ENCODE measurements at regions not wholly inside any gene's neighbourhood (a gene's known extent, or its start where the extent isn't known, plus 50 kb on each side); places are given as distances from the start of the nearest gene placed in this dataset.
"Not testable (repeated sequence)": the region's sequence is repeated elsewhere in the genome, so short reads cannot be mapped to it uniquely, and the experiment has no call there.

DNA sequence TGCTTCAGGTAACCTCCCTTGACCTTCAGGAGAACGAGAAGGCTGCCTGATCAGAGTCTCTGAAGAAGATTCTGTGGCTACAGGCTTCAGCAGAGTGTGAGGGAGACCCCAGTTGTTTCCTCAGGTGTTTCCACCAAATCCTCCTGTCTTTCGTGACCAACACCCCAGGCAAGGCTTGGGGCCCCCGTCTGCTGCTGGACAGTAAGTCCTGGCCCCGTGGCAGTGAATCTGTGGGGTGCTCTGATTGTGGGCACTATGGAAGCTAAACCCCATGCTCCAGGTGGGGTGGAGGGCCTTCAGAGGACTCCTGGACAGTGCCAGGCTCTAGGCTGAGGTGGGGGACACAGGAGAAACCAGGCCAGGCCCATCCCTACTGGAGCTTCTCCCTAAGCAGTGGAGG is 3083.7 kb downstream of the RPIA start:
- H3K9me3 ChIP-seq (ENCODE audit: control insufficient read depth, insufficient read depth, low read depth, low read length); ATAC-seq; H3K36me3 ChIP-seq (ENCODE audit: control insufficient read depth, insufficient read depth, low read length); H3K27me3 ChIP-seq (ENCODE audit: control insufficient read depth, insufficient read depth, low read length); POLR2A ChIA-PET; H3K4me3 ChIP-seq (ENCODE audit: low read depth in 2 of 2, low read length in 2 of 2); in situ Hi-C loops (cut with HindIII; ENCODE audit: low pct_unique_long_range_greater_than_20kb, low sequenced_read_pairs); CTCF ChIA-PET; DNase-seq (ENCODE audit: low read depth, low spot score); H3K27ac ChIP-seq (ENCODE audit: low read length); H3K4me1 ChIP-seq (ENCODE audit: control insufficient read depth, insufficient read depth, low read length); BruUV-seq (replicated peaks); intact Hi-C loops (cut with micrococcal nuclease; ENCODE audit: unreplicated experiment): not testable (repeated sequence)

DNA sequence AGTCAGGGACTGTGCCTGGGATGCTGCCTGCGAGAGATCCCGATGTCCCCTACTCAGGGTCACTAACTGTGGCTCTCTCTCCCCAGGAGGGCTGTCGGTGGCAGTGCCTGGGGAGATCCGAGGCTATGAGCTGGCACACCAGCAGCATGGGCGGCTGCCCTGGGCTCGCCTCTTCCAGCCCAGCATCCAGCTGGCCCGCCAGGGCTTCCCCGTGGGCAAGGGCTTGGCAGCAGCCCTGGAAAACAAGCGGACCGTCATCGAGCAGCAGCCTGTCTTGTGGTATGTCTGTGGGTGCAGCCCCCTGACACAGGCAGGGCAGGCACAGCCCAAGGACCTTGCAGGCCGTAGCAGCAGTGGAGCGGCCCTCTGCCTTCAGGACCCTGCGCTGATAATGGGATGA is 3088.9 kb downstream of the RPIA start:
- H3K27me3 ChIP-seq (ENCODE audit: control insufficient read depth, insufficient read depth, low read length); H3K9me3 ChIP-seq (ENCODE audit: control insufficient read depth, insufficient read depth, low read depth, low read length); CTCF ChIA-PET; H3K36me3 ChIP-seq (ENCODE audit: control insufficient read depth, insufficient read depth, low read length); intact Hi-C loops (cut with micrococcal nuclease; ENCODE audit: unreplicated experiment); ATAC-seq; H3K4me1 ChIP-seq (ENCODE audit: control insufficient read depth, insufficient read depth, low read length); H3K4me3 ChIP-seq (ENCODE audit: low read depth in 2 of 2, low read length in 2 of 2); H3K27ac ChIP-seq (ENCODE audit: low read length); DNase-seq (ENCODE audit: low read depth, low spot score); BruUV-seq (replicated peaks); POLR2A ChIA-PET; in situ Hi-C loops (cut with HindIII; ENCODE audit: low pct_unique_long_range_greater_than_20kb, low sequenced_read_pairs): not testable (repeated sequence)

- DNase-seq (ENCODE audit: low read depth, low spot score); in situ Hi-C loops (cut with HindIII; ENCODE audit: low pct_unique_long_range_greater_than_20kb, low sequenced_read_pairs); POLR2A ChIA-PET; intact Hi-C loops (cut with micrococcal nuclease; ENCODE audit: unreplicated experiment); H3K9me3 ChIP-seq (ENCODE audit: control insufficient read depth, insufficient read depth, low read depth, low read length); CTCF ChIA-PET; H3K27me3 ChIP-seq (ENCODE audit: control insufficient read depth, insufficient read depth, low read length); H3K4me3 ChIP-seq (ENCODE audit: low read depth in 2 of 2, low read length in 2 of 2); BruUV-seq (replicated peaks); H3K36me3 ChIP-seq (ENCODE audit: control insufficient read depth, insufficient read depth, low read length); H3K27ac ChIP-seq (ENCODE audit: low read length); H3K4me1 ChIP-seq (ENCODE audit: control insufficient read depth, insufficient read depth, low read length); ATAC-seq: not testable (repeated sequence)
These were observed 3061.8 kb upstream of the TEKT4 start for GRCh38 chr2:91809391-91809790.

GRCh38 chr2:91839904-91840868 is 3031.0 kb upstream of the TEKT4 start:
- Histone ChIP-seq H3K27me3 (ENCODE audit: control insufficient read depth, insufficient read depth, low read length) (no peaks in the 10 kb centered on the region; the same call in 1 of the 2 replicates), H3K4me3 (ENCODE audit: low read depth in 2 of 2, low read length in 2 of 2) (peak overlapping the region in 1 of 2 experiments; percentile 11; a peak in 1 of 4 replicates), H3K36me3 (ENCODE audit: control insufficient read depth, insufficient read depth, low read length) (no peaks in the 10 kb centered on the region), H3K4me1 (ENCODE audit: control insufficient read depth, insufficient read depth, low read length) (no peaks in the 10 kb centered on the region), H3K9me3 (ENCODE audit: control insufficient read depth, insufficient read depth, low read depth, low read length) (no peaks in the 10 kb centered on the region), H3K27ac (ENCODE audit: low read length) (no peak overlapping the region)
- POLR2A ChIA-PET: no interaction called here
- ATAC-seq: no peak
- CTCF ChIA-PET: no interaction called here
- no peak for DNase-seq (ENCODE audit: low read depth, low spot score)
- TF ChIP-seq POLR2AphosphoS5 (IDR thresholded peaks at IDR 0.05; ENCODE audit: low read depth, low read length) (no peak), SIN3A (IDR thresholded peaks at IDR 0.05; ENCODE audit: borderline replicate concordance, insufficient read depth, low read depth, low read length) (no peak)
- intact Hi-C loops (cut with micrococcal nuclease; ENCODE audit: unreplicated experiment): no loop called here
- BruUV-seq (replicated peaks): no TSS peak
- in situ Hi-C loops (cut with HindIII; ENCODE audit: low pct_unique_long_range_greater_than_20kb, low sequenced_read_pairs): no loop called here

- CTCF ChIA-PET; H3K9me3 ChIP-seq (ENCODE audit: control insufficient read depth, insufficient read depth, low read depth, low read length); H3K36me3 ChIP-seq (ENCODE audit: control insufficient read depth, insufficient read depth, low read length); DNase-seq (ENCODE audit: low read depth, low spot score); H3K4me1 ChIP-seq (ENCODE audit: control insufficient read depth, insufficient read depth, low read length); BruUV-seq (replicated peaks); POLR2A ChIA-PET; intact Hi-C loops (cut with micrococcal nuclease; ENCODE audit: unreplicated experiment); H3K27ac ChIP-seq (ENCODE audit: low read length); in situ Hi-C loops (cut with HindIII; ENCODE audit: low pct_unique_long_range_greater_than_20kb, low sequenced_read_pairs); H3K27me3 ChIP-seq (ENCODE audit: control insufficient read depth, insufficient read depth, low read length); ATAC-seq; H3K4me3 ChIP-seq (ENCODE audit: low read depth in 2 of 2, low read length in 2 of 2): not testable (repeated sequence)
These were observed 3029.0 kb upstream of the TEKT4 start for GRCh38 chr2:91842264-91842663.

DNA sequence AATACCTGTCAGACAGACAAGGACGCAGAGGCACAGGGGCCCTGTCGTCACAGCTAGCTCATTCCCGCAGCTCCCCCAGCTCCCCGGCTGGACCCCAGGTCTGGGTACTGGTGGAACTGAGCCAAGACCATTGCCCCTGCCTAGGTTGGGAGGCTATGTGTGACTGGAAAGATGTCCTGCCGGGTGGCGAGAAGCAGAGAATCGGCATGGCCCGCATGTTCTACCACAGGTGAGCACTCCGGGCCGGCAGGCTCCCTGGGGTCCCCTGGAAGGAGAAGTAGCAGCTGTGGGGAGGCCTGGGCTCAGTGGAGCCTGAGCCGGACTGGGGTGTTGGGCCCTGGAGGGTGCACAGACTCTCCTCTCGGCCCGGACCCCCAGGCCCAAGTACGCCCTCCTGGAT is 3028.3 kb upstream of the TEKT4 start:
- H3K9me3 ChIP-seq (ENCODE audit: control insufficient read depth, insufficient read depth, low read depth, low read length); POLR2A ChIA-PET; H3K36me3 ChIP-seq (ENCODE audit: control insufficient read depth, insufficient read depth, low read length); DNase-seq (ENCODE audit: low read depth, low spot score); H3K4me1 ChIP-seq (ENCODE audit: control insufficient read depth, insufficient read depth, low read length); H3K4me3 ChIP-seq (ENCODE audit: low read depth in 2 of 2, low read length in 2 of 2); ATAC-seq; BruUV-seq (replicated peaks); H3K27ac ChIP-seq (ENCODE audit: low read length); H3K27me3 ChIP-seq (ENCODE audit: control insufficient read depth, insufficient read depth, low read length); CTCF ChIA-PET; in situ Hi-C loops (cut with HindIII; ENCODE audit: low pct_unique_long_range_greater_than_20kb, low sequenced_read_pairs); intact Hi-C loops (cut with micrococcal nuclease; ENCODE audit: unreplicated experiment): not testable (repeated sequence)

DNA sequence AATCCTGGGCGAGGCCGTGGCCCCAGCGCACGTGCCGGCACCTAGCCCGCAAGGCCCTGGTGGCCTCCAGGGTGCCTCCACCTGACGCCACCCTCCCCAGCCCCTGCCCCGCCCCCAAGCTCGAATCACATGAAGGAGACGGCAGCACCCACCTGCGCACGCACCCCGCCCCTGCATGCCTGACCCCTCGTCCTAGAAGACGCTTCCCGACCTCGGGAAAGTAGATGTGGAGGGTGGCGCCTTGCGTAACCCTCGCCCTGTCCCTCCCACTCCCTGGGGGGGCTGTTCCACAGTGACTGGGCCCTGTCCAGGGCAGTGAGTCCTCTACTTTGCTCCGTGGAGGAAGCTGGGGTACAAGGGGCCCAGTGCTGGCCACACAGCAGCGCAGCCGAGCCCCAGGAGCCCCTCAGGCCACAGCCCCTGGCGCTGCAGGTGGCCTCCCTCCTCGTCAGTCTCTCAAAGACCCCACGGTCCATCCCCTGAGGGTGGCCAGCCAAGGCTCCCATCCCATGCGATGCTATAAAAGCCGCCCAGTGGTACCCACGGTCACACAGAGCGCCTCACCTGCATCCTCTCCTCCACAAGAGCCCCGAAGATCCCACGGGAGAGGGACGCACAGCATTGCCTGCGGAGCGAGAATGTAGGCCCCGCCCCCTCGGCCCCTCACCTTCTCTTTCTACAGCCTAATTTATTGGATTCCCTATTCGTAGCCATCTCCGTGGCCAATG is 3027.3 kb upstream of the TEKT4 start:
- ATAC-seq; BruUV-seq (replicated peaks); DNase-seq (ENCODE audit: low read depth, low spot score); H3K4me1 ChIP-seq (ENCODE audit: control insufficient read depth, insufficient read depth, low read length); intact Hi-C loops (cut with micrococcal nuclease; ENCODE audit: unreplicated experiment); H3K27ac ChIP-seq (ENCODE audit: low read length); H3K36me3 ChIP-seq (ENCODE audit: control insufficient read depth, insufficient read depth, low read length); H3K9me3 ChIP-seq (ENCODE audit: control insufficient read depth, insufficient read depth, low read depth, low read length); H3K27me3 ChIP-seq (ENCODE audit: control insufficient read depth, insufficient read depth, low read length); CTCF ChIA-PET; in situ Hi-C loops (cut with HindIII; ENCODE audit: low pct_unique_long_range_greater_than_20kb, low sequenced_read_pairs); POLR2A ChIA-PET; H3K4me3 ChIP-seq (ENCODE audit: low read depth in 2 of 2, low read length in 2 of 2): not testable (repeated sequence)
